ENCODE measurements at regions not wholly inside any gene's neighbourhood (a gene's known extent, or its start where the extent isn't known, plus 50 kb on each side); places are given as distances from the start of the nearest gene placed in this dataset.

GRCh38 chr6:156485150-156485549 lies 292.0 kb upstream of the ARID1B start:
- TF ChIP-seq POLR2AphosphoS5 (IDR thresholded peaks at IDR 0.05) (no peak), CTCF (IDR thresholded peaks at IDR 0.05) (no peak), POLR2A (IDR thresholded peaks at IDR 0.05) (no peak)

Measured in stomach (tissue), 4 donors.